ENCODE measurements at regions not wholly inside any gene's neighbourhood (a gene's known extent, or its start where the extent isn't known, plus 50 kb on each side); places are given as distances from the start of the nearest gene placed in this dataset.

DNA sequence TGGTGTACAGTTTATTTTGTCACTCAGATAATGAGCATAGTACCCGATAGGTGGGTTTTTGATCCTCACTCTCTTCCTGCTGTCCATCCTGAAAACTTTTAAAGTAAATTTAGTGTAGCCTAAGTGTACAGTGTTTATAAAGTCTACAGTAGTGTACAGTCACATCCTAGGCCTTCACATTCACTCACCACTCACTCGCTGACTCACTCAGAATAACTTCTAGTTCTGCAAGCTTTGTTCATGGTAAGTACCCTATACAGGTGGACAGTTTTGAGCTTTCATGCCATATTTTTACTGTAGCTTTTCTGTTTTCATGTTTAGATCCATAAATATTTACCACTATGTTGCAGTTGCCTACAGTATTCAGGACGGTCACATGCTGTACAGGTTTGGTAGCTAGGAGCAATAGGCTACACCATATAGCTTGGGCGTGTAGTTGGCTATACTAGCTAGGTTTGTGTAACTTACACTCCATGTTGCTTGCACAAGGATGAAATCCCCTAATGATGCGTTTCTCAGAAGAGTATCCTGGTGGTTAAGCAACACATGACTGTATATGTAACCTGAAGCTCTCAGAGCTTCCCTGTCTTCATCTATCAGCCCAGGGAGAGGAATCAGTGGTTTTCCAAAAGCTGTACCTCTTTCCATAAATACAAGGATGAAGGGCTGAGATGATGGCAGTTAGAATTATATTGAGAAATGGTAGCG, 87.6 kb upstream of the SLC25A26 start:
- no peak for DNase-seq (ENCODE audit: low read depth in 4 of 4, low spot score in 1 of 4)

DNA sequence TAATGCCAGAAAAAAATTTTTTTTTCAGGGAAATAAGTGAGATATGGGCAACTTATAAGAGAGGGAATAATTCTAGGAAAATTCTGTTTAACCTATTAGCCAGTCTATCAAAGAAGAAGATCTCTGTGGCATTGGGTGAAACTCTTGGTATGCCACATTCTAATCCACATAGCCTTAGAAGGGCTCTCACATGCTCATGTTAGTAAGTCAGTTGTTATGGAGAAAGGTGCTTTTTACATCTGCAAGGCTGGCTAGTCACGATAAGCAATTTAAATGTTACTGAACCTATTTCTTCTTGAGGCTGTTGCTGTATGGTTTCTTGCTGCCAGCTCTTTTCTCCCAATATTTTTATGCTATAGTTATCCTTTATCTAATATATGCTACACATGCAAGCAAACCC, 89.9 kb upstream of the MAGI1 start:
- DNase-seq (ENCODE audit: low read depth in 4 of 4, low spot score in 1 of 4), result no peak

DNA sequence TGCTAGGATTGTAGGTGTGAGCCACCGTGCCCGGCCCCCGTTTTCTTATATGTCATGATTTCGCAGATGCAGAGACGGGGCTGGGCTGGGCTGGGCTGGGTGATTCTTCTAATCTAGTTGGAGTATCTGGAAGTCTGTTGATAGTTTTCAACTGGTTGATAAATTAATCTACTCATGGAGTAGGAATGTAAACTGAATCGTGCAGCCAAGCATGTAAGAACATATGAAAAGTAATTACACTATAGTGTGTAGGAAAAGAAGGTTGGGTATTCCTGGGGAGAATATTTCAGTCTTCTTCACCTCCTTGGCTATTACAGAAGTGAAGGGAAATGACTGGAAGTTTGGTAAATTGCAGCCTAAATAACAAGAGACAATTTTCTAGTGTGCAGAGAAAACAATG, 82.6 kb upstream of the MAGI1 start:
- no peak for DNase-seq (ENCODE audit: low read depth in 4 of 4, low spot score in 1 of 4)

DNA sequence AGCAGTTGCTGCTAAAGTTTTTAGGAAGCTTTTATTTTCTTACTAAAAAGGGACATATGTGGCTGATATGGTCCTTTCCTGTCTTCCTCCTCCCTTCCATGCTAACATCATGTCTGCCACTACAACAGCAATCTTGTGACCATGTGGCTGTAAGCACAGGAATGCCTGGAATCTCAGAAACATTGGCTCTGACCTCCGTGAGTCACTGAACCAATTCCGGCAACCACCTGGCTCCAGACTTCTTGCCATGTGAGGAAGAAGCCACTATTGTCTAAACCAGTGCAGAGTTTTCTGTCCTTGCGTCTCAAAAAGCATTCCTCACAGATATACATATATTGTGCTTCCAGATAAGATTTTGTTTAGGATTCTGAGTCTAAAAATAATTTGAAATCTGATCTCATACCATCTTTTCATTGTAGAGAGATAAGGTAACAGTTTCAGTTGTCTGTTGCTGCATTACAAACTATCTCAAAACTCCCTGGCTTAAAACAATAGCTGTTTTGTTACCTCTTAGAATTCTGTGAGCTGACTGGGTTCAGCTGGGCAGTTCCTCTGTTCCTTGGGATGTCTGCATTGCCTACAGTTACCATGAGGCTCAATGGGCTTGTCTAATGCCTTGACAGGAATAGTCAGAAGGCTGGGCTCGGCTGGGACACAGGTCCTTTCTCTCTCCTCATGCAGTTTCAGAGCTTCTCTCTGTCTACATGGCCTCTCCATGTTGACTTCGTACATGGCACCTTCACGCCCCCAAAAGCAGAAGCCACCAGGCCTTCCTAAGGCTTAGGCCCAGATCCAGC, 77.3 kb upstream of the MAGI1 start:
- no peak for DNase-seq (ENCODE audit: low read depth in 4 of 4, low spot score in 1 of 4)

DNA sequence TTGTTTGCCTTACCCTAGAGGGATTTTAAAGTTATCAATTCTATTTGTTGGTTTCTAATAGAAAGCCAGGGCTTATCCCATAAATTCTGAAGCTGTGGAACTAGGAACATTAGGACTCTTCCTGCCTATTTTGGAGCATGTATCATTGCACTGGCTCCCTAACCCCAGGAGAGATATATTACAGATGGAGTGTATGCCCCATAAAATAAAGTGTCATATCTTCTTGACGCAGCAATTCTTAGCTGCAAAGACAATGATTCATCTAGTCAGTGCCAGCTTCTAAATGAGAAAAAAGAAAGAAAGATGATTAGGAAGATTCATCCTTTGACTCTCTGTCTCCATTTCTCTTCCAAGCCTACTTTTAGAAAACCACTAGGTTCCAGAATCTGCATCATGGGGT, 74.8 kb upstream of the MAGI1 start:
- DNase-seq (ENCODE audit: low read depth in 4 of 4, low spot score in 1 of 4), result no peak

DNA sequence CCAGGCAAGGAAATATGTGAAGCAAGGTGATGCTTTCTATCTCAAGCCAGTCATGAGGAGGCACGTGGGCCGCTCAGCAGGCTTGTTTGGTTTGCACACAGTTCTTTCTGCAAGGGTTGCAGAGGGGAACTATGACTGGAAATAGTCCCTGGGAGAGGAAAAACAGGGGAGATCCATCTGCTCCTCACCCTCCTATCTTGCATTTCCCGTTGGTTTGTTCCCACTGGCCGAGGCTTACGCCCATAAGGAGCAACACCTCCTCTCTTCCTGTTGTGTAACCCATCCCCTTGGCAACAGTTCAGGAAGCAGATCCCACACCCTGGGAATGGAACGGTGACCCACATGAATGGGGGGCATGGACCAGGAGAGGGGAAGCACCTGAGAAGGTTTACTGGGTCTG, 72.1 kb upstream of the MAGI1 start:
- no peak for DNase-seq (ENCODE audit: low read depth in 4 of 4, low spot score in 1 of 4)

DNA sequence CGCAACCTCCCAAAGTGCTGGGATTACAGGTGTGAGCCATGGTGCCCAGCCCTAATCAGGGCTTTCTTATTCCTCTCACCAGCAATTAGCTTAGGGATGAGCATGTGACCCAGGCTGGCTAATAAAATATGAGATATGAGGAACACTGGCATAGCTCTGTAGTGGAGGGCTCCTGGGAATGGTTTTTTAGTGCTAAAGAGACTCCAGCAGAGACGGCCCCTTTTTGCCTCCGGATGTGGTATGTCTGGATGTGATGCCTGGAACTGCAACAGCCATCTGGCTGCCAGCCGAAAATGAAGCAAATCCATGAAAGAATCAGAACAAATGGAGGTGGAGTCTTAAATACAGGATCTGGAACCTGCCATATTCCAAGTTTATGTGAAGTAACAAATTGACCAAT, 69.1 kb upstream of the MAGI1 start:
- DNase-seq (ENCODE audit: low read depth in 4 of 4, low spot score in 1 of 4), result no peak

DNA sequence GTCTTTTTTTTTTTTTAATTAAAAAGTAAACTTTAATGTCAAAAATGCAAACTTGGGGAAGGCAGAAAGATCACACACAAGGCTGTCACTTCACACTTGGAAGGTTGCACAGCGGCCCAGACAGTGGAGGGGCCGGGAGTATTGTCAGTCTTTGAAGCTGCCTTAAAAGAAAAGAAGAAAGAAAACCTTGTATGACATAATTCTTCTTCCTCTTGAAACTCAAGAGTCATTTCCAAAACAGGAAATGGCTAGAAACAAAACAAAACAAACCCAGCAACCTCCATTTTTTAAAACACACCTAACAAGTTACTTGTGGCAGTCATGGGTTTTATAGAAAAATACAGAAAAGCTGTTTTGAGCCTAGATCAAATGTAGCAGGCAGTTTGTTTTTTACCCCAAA, 68.1 kb upstream of the MAGI1 start:
- no peak for DNase-seq (ENCODE audit: low read depth in 4 of 4, low spot score in 1 of 4)

DNA sequence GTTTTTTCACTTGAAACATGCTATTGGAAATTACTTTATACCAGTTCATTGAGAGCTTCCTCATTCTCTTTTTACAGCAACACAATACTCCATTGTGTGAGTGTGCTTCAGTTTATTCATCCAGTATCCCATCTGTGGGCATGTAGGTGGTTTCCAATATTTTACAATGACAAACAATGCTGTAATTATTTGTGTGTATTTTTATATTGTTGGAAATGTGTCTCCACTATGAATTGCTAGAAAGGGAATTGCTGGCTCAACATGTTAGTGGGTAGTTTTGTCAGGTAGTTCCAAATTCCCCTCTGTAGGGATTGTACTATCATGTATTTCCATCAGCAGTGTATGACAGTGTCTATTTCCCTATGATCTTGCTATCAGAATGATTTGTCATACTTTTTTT, 65.8 kb upstream of the MAGI1 start:
- DNase-seq (ENCODE audit: low read depth in 4 of 4, low spot score in 1 of 4), result no peak

DNA sequence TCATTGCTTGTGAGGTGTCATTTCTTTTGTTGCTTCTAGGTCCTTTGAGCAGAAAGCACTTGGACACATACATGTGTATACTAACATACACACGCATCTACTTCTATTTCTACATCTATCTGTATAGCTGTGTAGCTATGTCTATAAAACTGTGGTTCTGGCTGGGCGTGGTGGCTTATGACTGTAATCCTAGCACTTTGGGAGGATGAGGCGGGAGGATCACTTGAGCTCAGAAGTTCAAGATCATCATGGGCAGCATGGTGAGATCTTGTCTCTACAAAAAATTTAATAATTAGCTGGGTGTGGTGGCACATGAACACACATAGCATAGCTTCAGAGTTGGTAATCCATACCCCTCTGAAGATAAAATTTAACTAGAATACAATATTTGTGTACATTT, 65.0 kb upstream of the MAGI1 start:
- DNase-seq (ENCODE audit: low read depth in 4 of 4, low spot score in 1 of 4), result no peak

DNA sequence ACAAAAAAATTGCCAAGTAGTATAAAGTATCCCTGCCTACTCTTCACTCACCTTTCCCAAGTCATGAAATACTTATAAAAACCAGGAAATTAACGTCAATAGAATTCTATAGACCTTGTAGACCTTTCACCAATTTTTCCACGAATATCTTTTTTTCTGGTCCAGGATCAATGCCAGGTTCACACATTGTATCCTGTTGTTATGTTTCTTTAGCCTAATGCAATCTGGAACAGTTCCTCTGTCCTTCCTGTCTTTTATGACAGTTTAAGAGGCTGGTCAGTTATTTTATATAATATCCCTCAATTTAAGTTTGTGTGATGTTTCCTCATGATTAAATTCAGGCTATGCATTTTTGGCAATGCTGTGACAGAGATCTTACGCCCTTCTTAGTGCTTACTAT, 63.2 kb upstream of the MAGI1 start:
- DNase-seq (ENCODE audit: low read depth in 4 of 4, low spot score in 1 of 4), result no peak

DNA sequence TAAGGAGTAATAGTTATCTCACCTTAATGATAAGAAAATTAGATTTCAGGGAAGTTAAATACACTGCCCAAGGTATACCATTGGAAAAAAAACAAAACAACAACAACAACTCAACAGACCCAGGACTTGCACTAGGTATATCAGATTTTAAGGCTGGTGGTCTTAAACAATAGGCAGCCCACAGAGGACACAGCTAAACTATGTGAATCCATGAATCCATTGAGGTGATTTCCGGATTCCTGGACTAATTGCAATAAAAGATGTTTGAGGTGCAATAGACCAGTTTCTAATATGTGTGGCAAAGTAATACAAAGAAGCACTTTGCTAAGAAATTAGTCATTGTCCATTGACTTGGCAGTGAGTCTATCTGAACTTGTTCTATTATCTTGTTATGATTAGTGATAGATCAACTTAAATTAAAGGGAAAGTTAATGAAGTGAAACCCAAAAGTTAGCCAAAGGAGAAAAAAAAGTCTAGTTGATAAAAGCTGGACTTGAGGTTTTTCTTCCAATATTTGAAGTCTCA, 60.9 kb upstream of the MAGI1 start:
- DNase-seq (ENCODE audit: low read depth in 4 of 4, low spot score in 1 of 4), result no peak

DNA sequence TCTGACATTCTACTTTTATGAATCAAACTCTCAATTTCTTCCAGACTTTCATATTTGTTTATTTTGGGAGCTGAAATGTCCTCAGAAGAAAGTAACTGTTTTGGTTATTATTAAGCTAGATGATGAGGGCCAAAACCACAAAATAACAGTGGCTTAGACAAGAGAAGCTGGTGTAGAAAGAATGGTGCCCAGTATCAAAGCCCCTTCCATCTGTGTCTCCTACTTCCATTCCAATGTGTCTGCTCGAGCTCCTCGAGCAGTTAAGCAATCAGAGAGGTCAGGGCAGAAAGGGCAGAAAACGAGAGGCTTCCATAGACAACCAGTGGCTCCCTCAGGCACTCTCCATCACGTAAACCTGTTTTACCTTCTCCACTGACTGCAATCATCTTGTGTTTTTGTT, 59.7 kb upstream of the MAGI1 start:
- no peak for DNase-seq (ENCODE audit: low read depth in 4 of 4, low spot score in 1 of 4)

DNA sequence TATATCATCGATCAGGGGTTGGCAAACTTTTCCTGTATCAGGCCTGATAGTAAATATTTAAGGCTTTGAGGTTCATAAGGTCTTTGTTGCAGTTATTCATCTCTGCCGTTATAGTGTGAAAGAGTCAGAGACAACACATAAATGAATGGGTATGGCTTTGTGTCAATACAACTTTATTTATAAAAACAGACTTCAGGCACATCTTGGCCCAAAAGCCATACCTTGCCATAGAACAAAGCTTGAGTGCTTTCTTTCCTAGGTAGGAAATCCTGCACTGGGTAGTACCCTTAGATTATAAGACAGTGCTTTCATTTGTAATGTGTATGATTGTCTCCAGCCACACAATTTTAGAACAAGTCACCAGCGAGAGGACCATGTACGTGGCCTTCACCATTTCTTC, 58.9 kb upstream of the MAGI1 start:
- DNase-seq (ENCODE audit: low read depth in 4 of 4, low spot score in 1 of 4), result no peak

DNA sequence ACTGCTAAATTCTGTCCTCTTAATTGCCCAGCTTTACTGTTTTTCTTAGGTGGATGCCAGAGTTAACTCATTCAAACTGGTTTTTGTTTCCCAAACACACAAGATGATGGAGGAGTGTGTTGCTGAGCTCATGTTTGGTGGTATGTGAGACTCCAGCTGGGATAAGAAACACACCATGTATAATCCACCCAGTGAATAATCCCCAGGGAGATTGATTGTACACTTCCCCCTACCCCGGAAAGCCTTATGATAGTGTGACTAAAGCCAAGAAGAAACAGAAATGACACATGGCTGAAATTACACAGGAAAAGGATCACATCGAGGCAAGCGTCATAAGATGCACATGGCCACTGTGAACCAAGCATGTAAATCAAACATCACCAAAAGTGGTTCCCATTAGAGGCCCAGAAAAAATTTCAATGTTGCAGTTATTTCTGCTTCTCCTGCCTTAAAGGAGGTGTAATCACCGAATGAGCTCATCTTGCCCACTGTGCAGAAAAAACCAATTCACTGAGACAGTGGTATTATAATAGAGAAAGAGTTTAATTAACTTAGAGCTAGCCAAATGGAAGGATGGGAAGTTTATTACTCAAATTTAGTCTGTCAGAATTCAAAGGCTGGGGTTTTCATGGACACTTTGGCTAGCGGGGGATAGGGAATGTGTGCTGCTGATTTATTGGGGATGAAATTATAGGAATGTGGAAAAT, 56.7 kb upstream of the MAGI1 start:
- no peak for DNase-seq (ENCODE audit: low read depth in 4 of 4, low spot score in 1 of 4)

DNA sequence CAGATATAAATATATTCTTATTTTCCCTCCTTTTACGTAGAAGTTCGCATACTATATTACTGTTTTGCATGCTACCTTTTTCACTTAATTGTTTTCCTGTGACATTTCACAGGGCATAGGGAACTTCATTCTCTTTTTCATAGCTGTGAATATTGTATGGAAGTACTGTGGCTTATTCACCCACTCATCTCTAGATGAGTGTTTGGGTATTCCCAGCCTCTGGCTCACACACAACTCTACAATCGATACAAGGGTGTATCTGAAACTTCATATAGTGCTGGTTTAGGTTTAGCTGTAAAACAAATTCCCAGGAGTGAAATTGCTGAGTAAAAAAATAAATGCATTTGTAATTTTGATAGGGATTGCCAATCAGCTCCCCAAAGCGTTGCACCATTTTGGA, 55.3 kb upstream of the MAGI1 start:
- no peak for DNase-seq (ENCODE audit: low read depth in 4 of 4, low spot score in 1 of 4)

DNA sequence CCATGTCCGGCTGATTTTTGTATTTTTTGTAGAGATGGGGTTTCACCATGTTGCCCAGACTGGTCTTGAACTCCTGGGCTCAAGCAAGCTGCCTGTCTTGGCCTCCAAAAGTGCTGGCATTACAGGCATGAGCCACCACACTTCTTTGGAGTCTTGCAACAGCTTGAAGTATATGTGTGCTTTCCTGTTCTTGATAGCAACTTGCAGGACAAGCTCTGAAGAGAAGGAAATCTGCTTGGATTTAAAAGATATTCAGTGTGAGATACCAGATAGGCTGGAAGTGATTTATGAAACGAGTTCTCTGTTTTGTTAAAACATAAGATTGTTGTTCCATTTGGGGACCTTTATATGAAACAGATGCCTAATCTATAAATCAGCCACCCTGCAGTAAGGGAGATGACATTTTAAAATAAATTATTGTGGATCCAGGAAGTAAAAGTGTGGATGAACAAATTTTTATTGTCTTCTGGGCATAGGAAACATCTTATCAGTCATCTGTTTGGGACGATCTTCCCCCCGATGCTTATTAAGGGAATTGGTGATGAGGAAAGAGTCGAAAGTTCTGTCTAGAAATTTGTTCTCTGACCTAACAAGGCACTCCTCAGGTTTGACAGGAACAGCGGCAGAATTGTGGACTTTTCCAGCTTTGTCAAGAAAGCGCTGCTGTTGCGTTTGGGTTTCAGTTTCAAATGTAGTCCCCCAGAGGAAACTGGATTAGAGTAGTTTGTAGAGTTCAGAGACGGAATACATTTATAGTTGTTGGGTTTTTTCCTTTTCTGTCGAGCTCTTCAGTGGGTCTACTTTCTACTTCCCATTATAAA, 53.7 kb upstream of the MAGI1 start:
- no peak for DNase-seq (ENCODE audit: low read depth in 4 of 4, low spot score in 1 of 4)

All from stimulated activated CD4-positive, alpha-beta T cell treated with anti-CD3 and anti-CD28 coated beads, Interleukin-1b, Interleukin-23, amount 100 ng/mL, for 24 hours (primary cell).